BLaER1 treated with 17β-estradiol and CSF1 and Interleukin-3, amounts not matched to agents 10 nM and 100 nM (cell line): ENCODE measurements at regions not wholly inside any gene's neighbourhood (a gene's known extent, or its start where the extent isn't known, plus 50 kb on each side); places are given as distances from the start of the nearest gene placed in this dataset.
A peak's percentile ranks its signal among the peaks of the same experiment; 100 is the strongest.

Source experiments
- H3K27ac ChIP-seq, 11 experiments: shearing (Covaris generic); formaldehyde crosslinking; 2 replicates each; pipeline ENCODE4 v1.8.1; 2022
- H3K27me3 ChIP-seq, 11 experiments: shearing (Covaris generic); formaldehyde crosslinking; 2 replicates each; pipeline ENCODE4 v1.8.1; 2022
- H3K36me3 ChIP-seq, 11 experiments: shearing (Covaris generic); formaldehyde crosslinking; 2 replicates each; pipeline ENCODE4 v1.8.1; 2022
- H3K4me1 ChIP-seq, 10 experiments: shearing (Covaris generic); formaldehyde crosslinking; 2 replicates each; pipeline ENCODE4 v1.8.1; 2022
- H3K4me2 ChIP-seq, 11 experiments: shearing (Covaris generic); formaldehyde crosslinking; 2 replicates each; pipeline ENCODE4 v1.8.1; 2022
- H3K4me3 ChIP-seq, 10 experiments: shearing (Covaris generic); formaldehyde crosslinking; 2 replicates each; pipeline ENCODE4 v1.8.1; 2022
- H3K9ac ChIP-seq, 11 experiments: shearing (Covaris generic); formaldehyde crosslinking; 2 replicates each; pipeline ENCODE4 v1.8.1; 2022
- H3K9me3 ChIP-seq, 11 experiments: shearing (Covaris generic); formaldehyde crosslinking; replicated peaks in 1 of 11; 2 replicates each; pipeline ENCODE4 v1.8.1; 2022
- H4K20me1 ChIP-seq, 11 experiments: shearing (Covaris generic); formaldehyde crosslinking; 2 replicates each; pipeline ENCODE4 v1.8.1; 2022
- Cebpa-rat ChIP-seq, 11 experiments: shearing (Covaris generic); IDR thresholded peaks; 2 replicates each; pipeline ENCODE4 v1.8.1; 2022

DNA sequence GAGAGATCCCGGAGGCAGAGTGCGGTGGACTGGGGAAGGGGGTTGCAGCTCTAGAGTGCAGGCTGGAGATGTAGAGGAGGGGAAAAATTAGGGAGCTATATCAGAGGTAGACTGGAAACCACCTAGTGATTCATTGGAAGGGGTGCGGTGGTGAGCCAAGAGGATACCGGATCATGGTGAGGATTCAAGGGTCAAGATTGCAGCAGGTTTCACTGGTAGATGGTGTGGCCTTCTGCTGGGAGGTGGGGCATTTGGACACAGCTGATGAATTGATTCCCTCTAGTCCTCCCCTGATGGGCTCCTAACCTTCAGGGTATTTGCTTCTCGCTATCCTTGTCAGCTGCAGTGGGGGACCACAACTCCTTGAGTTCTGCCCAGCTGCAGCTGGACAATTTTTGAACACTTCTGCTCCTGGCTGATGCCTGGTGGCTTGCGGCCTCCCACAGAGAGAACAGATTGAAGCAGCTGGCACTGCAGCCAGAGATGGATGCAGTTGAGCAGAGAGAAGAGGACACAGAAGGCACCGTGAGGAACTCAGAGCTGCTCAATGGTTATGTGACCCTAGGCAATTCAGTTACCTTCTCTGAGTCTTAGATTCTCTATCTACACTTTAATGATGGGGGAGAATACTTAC is 134.4 kb upstream of the ABCA1 start:
- Histone ChIP-seq H3K27ac (peak overlapping the region; percentile 51 to 99 (median 90)), H3K4me2 (peak overlapping the region; percentile 61 to 95 (median 82))

DNA sequence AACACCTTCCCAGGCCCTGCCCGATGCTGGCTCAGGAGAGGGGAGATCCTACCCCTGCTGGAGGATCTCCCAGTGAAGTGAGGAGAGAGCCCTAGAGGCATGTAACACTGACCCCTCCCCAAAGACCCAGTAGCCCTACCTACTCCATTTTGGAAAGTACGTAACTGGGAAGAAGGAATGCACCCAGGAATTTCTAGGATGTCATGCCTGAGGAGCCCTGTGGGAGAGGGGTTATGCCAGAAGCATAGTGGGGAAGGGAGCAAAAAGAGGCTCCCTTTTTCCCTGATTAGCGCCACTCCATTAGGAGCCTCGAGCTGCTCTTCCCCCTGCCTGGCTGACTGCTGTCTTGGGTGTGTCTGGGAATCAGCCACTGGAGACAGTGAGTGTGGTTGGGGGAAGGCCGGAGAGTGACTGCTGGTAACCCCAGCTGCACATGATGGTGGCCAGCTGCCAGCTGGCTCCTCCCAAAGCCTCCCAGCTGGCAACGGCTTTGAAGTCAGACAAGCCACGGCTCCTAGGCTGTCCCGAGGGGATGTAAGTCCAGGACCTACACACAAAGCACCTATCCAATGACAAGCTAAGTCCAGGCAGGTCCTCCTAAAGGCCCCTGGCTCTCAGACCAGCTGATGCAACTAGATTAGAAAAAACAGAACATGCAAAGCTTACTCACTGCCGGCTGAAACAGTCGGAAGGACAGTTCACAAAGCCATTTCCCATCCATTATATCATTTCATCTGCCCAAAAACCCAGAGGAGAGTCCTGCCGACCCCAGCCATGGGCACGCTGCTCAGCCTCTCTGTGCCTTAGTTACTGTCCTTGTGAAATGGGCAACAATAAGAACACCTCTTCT is 136.5 kb upstream of the ABCA1 start:
- peak overlapping the region; percentile 73 to 95 (median 84) for H3K4me2 ChIP-seq

More for the DNA sequence above, 134.4 kb upstream of the ABCA1 start:
- H3K9me3 ChIP-seq: peaks cover 0 to 9% (median 0%) of the 10 kb centered on the region in 11 experiments; a peak in 2 of 22 replicates
- H4K20me1 ChIP-seq: no peaks in the 10 kb centered on the region
- no peaks in the 10 kb centered on the region for H3K27me3 ChIP-seq
- no peak for TF ChIP-seq Cebpa-rat (IDR thresholded peaks at IDR 0.05)
- H3K4me3 ChIP-seq: no peak overlapping the region
- H3K9ac ChIP-seq: peak overlapping the region in 10 of 11 experiments; percentile 21 to 59 (median 44); a peak in 13 of 22 replicates
- no peaks in the 10 kb centered on the region for H3K36me3 ChIP-seq
- H3K4me1 ChIP-seq: peaks cover 67 to 88% (median 73%) of the 10 kb centered on the region in 10 experiments

DNA sequence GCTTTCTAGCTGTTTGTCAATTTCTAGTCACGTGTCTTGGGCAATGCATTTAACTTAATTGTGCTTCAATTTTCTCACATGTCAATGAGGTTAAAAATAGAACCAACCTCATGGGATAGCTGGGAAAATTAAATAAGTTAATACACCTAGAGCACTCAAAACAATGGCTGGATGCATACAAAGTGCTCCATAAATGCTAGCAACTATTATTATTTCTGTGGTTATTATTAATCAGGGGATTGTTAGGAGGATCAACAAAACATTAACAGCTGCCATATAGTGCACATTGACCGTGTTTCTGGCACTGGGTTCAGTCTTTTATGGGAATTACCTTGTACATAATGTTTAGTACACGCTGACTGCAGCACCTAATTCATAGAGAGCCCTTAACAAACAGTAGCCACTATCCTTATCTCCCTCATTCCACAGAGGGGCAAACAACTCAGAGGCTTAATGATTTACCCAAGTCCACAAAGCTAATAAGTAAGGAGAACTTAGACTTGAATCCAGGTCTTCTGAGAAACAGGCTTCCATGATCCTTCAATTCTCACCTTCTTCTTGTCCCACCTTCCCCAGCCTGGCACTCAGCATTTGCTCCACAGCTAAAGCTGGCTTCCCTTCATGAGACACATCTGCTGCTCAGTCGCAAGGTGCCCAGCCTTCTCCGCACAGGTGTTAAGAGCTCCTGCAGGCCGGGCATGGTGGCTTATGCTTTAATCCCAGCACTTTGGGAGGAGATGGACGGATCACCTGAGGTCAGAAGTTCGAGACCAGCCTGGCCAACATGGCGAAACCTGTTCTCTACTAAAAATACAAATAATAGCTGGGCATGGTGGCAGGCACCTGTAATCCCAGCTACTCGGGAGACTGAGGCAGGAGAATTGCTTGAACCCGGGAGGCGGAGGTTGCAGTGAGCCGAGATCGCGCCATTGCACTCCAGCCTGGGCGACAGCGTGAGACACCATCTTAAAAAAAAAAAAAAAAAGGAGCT is 137.4 kb upstream of the ABCA1 start:
- TF ChIP-seq Cebpa-rat (IDR thresholded peaks at IDR 0.05): no peak
- Histone ChIP-seq H3K27ac (peak overlapping the region; percentile 79 to 99 (median 90)), H3K4me3 (peak overlapping the region in 4 of 10 experiments; percentile 1 to 35 (median 12); a peak in 2 of 20 replicates), H3K36me3 (no peaks in the 10 kb centered on the region), H3K9me3 (peaks cover 0 to 6% (median 0%) of the 10 kb centered on the region in 11 experiments; a peak in 2 of 22 replicates), H3K27me3 (no peaks in the 10 kb centered on the region), H3K9ac (peak overlapping the region; percentile 51 to 91 (median 73); a peak in 21 of 22 replicates), H3K4me1 (peaks cover 77 to 95% (median 83%) of the 10 kb centered on the region in 10 experiments), H4K20me1 (no peaks in the 10 kb centered on the region), H3K4me2 (peak overlapping the region; percentile 73 to 95 (median 84))

More for the DNA sequence above, 136.5 kb upstream of the ABCA1 start:
- peak overlapping the region; percentile 51 to 91 (median 73) for H3K9ac ChIP-seq
- peak overlapping the region; percentile 79 to 99 (median 90) for H3K27ac ChIP-seq
- no peaks in the 10 kb centered on the region for H4K20me1 ChIP-seq
- H3K27me3 ChIP-seq: no peaks in the 10 kb centered on the region
- no peaks in the 10 kb centered on the region for H3K36me3 ChIP-seq
- H3K4me3 ChIP-seq: peak overlapping the region in 5 of 10 experiments; percentile 1 to 35 (median 10); a peak in 4 of 20 replicates
- peaks cover 80 to 96% (median 86%) of the 10 kb centered on the region in 10 experiments for H3K4me1 ChIP-seq
- H3K9me3 ChIP-seq: peaks cover 0 to 9% (median 0%) of the 10 kb centered on the region in 11 experiments; a peak in 2 of 22 replicates
- TF ChIP-seq Cebpa-rat (IDR thresholded peaks at IDR 0.05): no peak

DNA sequence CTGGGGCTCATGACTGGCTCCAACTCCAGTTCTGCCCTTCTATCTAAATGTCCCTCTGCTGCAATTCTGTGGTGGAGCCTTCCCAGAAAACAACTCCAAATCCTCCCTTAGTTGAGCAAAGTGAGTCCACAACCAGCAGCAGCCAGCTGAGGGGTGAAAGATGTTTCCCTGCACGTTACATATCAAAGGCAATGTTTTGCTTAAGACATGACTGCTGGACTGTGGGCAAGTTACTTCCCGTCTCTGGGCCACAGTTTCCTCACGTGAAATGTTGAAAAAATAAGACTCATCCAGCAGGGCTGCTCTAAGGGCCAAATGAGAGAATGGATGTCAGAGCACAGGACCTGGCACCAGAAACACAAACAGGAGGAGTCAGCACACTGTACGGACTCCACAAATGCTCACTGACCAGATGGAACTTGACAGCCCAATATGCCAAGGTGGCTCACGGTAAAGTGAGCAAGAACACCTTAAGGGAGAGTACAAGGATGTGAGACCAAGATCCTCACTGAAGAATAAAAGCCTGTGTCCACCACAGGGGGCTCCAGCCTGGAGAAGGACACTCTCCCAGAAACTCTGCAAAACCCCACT is 138.4 kb upstream of the ABCA1 start:
- Histone ChIP-seq H3K4me1 (peaks cover 70 to 93% (median 73%) of the 10 kb centered on the region in 10 experiments), H3K9me3 (no peaks in the 10 kb centered on the region), H3K4me2 (peak overlapping the region; percentile 73 to 95 (median 84)), H4K20me1 (no peaks in the 10 kb centered on the region), H3K36me3 (no peaks in the 10 kb centered on the region), H3K4me3 (0 out of 20 replicates have a peak overlapping the region, but pooled peaks of 5 of the 10 experiments have one; percentile 1 to 32 (median 3)), H3K27me3 (no peaks in the 10 kb centered on the region), H3K9ac (peak overlapping the region; percentile 48 to 91 (median 72); a peak in 19 of 22 replicates), H3K27ac (peak overlapping the region; percentile 79 to 99 (median 90))
- TF ChIP-seq Cebpa-rat (IDR thresholded peaks at IDR 0.05): peak in 10 of 11 experiments; percentile 27 to 92 (median 81); a peak in 17 of 22 replicates

DNA sequence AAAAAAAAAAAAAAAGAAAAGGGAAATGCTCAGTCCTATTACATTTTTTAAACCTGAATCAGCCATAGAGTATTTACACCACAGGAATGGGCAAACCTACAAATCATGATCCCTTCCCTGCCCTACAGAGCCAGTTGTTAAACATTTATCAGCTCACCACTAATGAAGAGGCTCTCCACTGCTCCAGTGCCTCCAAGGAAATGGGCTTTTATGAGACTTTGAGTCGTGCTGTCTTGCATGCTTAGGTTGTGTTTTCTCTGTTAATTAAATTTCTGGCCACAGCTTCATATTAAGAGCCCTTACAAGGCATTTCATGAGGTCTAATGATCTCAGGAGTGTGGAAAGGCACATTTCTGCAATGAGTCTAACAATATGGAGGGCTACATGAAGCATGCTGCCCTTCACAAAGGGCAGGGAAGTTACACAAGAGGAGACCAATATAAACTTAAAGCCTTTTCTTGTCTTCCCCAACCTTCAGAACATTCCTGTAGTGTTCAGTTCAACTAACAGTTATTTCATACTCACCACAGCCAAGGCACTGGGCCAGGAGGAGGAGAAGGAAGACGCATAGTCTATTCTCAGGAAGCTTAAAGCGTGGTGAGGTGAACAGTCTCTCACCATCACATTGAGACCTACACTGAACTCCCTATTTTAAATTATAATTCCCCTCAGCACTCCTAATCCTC is 140.1 kb upstream of the ABCA1 start:
- 0 out of 22 replicates have a peak, but pooled peaks of 1 of the 11 experiments have one; percentile 8 for TF ChIP-seq Cebpa-rat (IDR thresholded peaks at IDR 0.05)
- peak overlapping the region in 10 of 11 experiments; percentile 42 to 99 (median 90); a peak in 19 of 22 replicates for H3K27ac ChIP-seq
- no peaks in the 10 kb centered on the region for H3K9me3 ChIP-seq
- H3K36me3 ChIP-seq: no peaks in the 10 kb centered on the region
- peak overlapping the region; percentile 20 to 95 (median 60); a peak in 21 of 22 replicates for H3K4me2 ChIP-seq
- peak overlapping the region in 4 of 11 experiments; percentile 20 to 47 (median 24); a peak in 3 of 22 replicates for H3K9ac ChIP-seq
- H4K20me1 ChIP-seq: no peaks in the 10 kb centered on the region
- peaks cover 53 to 83% (median 57%) of the 10 kb centered on the region in 10 experiments for H3K4me1 ChIP-seq
- no peaks in the 10 kb centered on the region for H3K27me3 ChIP-seq
- H3K4me3 ChIP-seq: no peak overlapping the region

DNA sequence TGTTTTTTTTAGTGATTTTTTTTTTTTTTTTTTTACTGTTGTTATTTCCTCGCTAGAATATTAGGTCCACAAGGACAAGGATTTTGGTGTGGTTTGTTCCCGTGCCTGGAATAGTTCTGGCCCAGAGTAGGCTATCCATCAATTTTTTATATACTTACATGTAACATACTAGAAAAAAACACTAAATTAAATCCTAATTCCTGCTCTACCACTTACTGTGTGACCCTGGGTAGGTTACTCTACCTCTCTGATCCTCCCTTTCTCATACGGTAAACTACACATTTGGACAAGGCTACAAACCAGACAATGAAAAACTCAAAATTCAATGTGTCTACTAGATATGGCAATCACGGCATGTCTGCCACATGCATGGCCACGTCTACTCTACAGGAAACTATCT is 141.3 kb upstream of the ABCA1 start:
- Histone ChIP-seq H3K27ac (no peak overlapping the region), H3K4me3 (no peak overlapping the region), H3K9ac (no peak overlapping the region), H3K36me3 (no peaks in the 10 kb centered on the region), H4K20me1 (no peaks in the 10 kb centered on the region), H3K27me3 (no peaks in the 10 kb centered on the region), H3K4me1 (peaks cover 41 to 70% (median 44%) of the 10 kb centered on the region in 10 experiments), H3K9me3 (no peaks in the 10 kb centered on the region), H3K4me2 (peak overlapping the region in 2 of 11 experiments; percentile 2 to 30; a peak in 2 of 22 replicates)
- no peak for TF ChIP-seq Cebpa-rat (IDR thresholded peaks at IDR 0.05)

DNA sequence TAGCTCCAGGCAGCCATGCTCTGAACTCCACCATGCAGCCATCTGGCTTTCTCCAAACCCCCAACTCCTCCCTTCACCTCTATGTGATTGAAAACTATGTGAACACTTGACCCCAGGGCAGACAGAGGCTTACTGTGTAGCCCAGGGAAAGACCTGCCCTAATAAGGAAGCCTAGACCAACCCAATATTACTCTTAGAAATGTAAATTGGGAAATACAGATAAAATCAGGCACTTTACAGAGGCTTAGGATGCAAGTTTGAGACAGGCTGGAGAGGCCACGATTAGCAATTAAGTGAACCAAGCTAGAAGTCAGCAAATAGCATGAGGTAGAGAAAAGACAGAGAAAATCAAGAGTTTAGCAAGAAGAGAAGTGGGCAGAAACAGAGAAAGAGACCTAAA is 141.7 kb upstream of the ABCA1 start:
- H3K9me3 ChIP-seq: no peaks in the 10 kb centered on the region
- H3K27ac ChIP-seq: no peak overlapping the region
- peaks cover 37 to 66% (median 40%) of the 10 kb centered on the region in 10 experiments for H3K4me1 ChIP-seq
- TF ChIP-seq Cebpa-rat (IDR thresholded peaks at IDR 0.05): no peak
- H3K9ac ChIP-seq: no peak overlapping the region
- no peak overlapping the region for H3K4me3 ChIP-seq
- peak overlapping the region in 2 of 11 experiments; percentile 2 to 30; a peak in 2 of 22 replicates for H3K4me2 ChIP-seq
- H3K27me3 ChIP-seq: no peaks in the 10 kb centered on the region
- no peaks in the 10 kb centered on the region for H4K20me1 ChIP-seq
- H3K36me3 ChIP-seq: no peaks in the 10 kb centered on the region
